Neural crest cell (in vitro differentiated cells): ENCODE measurements at regions not wholly inside any gene's neighbourhood (a gene's known extent, or its start where the extent isn't known, plus 50 kb on each side); places are given as distances from the start of the nearest gene placed in this dataset.

Experiments
- DNase-seq: peaks from one replicate; pipeline ENCODE4 v3.0.0; 2021; ENCODE audit warnings: low read depth, mixed read lengths, low spot score
- H3K27ac Mint-ChIP-seq: one replicate; pipeline ENCODE4 v1.8.0; 2021; ENCODE audit warnings: mild to moderate bottlenecking, mixed read lengths; ENCODE audit not compliant: unreplicated experiment
- H3K27me3 Mint-ChIP-seq: 2 replicates; pipeline ENCODE4 v1.8.0; 2021; ENCODE audit warnings: low read depth, mild to moderate bottlenecking, mixed read lengths
- H3K36me3 Mint-ChIP-seq: 2 replicates; pipeline ENCODE4 v1.8.0; 2021; ENCODE audit warnings: low read depth, mild to moderate bottlenecking, mixed read lengths
- H3K4me1 Mint-ChIP-seq: 2 replicates; pipeline ENCODE4 v1.8.0; 2021; ENCODE audit warnings: mixed read lengths
- H3K4me3 Mint-ChIP-seq: one replicate; pipeline ENCODE4 v1.8.0; 2021; ENCODE audit warnings: mild to moderate bottlenecking, mixed read lengths
- H3K9me3 Mint-ChIP-seq: 2 replicates; pipeline ENCODE4 v1.8.0; 2021; ENCODE audit warnings: mixed read lengths
- TF ChIP-seq, protein P1 (sequence below): fragments of 200-600 bp; sonication (generic); conservative IDR thresholded peaks from 2 replicates; pipeline ENCODE4 v1.5.0; 2021; ENCODE audit warnings: antibody characterized with exemption, mild to moderate bottlenecking

GRCh38 chr18:1273469-1273868, 368.8 kb downstream of the ADCYAP1 start:
- no peaks in the 10 kb centered on the region for H3K4me1 Mint-ChIP-seq
- DNase-seq: no peak
- H3K27me3 Mint-ChIP-seq: no peaks in the 10 kb centered on the region
- peaks cover 3% of the 10 kb centered on the region for H3K36me3 Mint-ChIP-seq
- no peak overlapping the region for H3K27ac Mint-ChIP-seq
- no peak overlapping the region for H3K4me3 Mint-ChIP-seq
- TF ChIP-seq, protein P1, sequence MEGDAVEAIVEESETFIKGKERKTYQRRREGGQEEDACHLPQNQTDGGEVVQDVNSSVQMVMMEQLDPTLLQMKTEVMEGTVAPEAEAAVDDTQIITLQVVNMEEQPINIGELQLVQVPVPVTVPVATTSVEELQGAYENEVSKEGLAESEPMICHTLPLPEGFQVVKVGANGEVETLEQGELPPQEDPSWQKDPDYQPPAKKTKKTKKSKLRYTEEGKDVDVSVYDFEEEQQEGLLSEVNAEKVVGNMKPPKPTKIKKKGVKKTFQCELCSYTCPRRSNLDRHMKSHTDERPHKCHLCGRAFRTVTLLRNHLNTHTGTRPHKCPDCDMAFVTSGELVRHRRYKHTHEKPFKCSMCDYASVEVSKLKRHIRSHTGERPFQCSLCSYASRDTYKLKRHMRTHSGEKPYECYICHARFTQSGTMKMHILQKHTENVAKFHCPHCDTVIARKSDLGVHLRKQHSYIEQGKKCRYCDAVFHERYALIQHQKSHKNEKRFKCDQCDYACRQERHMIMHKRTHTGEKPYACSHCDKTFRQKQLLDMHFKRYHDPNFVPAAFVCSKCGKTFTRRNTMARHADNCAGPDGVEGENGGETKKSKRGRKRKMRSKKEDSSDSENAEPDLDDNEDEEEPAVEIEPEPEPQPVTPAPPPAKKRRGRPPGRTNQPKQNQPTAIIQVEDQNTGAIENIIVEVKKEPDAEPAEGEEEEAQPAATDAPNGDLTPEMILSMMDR: no peak
- no peaks in the 10 kb centered on the region for H3K9me3 Mint-ChIP-seq

- Mint-ChIP-seq H3K27ac (no peak overlapping the region), H3K4me1 (no peaks in the 10 kb centered on the region), H3K9me3 (peaks cover under 1% of the 10 kb centered on the region), H3K36me3 (peaks cover under 1% of the 10 kb centered on the region), H3K4me3 (no peak overlapping the region), H3K27me3 (no peaks in the 10 kb centered on the region)
- DNase-seq: no peak
- TF ChIP-seq, protein P1: no peak
Measured at GRCh38 chr18:1292167-1292566, 387.5 kb downstream of the ADCYAP1 start.

DNA sequence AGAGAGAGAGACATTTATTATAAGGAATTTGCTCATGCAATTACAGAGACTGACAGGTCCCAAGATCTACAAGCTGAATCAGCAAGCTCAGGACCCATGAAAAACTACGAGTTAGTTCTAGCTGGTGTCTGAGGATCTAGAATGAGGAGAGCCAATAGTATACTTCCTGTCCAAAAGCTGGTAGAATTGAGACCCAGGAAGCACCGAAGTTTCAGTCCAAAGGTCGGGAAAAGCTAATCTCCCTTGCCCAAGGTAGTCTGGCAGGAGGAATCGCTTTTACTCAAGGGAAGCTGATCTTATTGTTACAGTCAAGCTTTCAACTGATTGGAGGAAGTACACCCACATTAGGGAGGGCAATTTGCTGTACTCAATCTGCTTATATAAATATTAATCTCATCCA, 389.6 kb downstream of the ADCYAP1 start:
- no peak overlapping the region for H3K4me3 Mint-ChIP-seq
- H3K27ac Mint-ChIP-seq: no peak overlapping the region
- no peaks in the 10 kb centered on the region for H3K36me3 Mint-ChIP-seq
- no peaks in the 10 kb centered on the region for H3K27me3 Mint-ChIP-seq
- peaks cover 5% of the 10 kb centered on the region for H3K9me3 Mint-ChIP-seq
- no peaks in the 10 kb centered on the region for H3K4me1 Mint-ChIP-seq
- no peak for DNase-seq
- TF ChIP-seq, protein P1: no peak

- TF ChIP-seq, protein P1: no peak
- H3K27ac Mint-ChIP-seq: no peak overlapping the region
- H3K9me3 Mint-ChIP-seq: peaks cover 11% of the 10 kb centered on the region
- no peak for DNase-seq
- no peaks in the 10 kb centered on the region for H3K4me1 Mint-ChIP-seq
- H3K36me3 Mint-ChIP-seq: peaks cover 5% of the 10 kb centered on the region
- H3K4me3 Mint-ChIP-seq: no peak overlapping the region
- no peaks in the 10 kb centered on the region for H3K27me3 Mint-ChIP-seq
Measured at GRCh38 chr18:1296237-1296636, 391.6 kb downstream of the ADCYAP1 start.

GRCh38 chr18:1302861-1303260, 398.2 kb downstream of the ADCYAP1 start:
- Mint-ChIP-seq H3K4me3 (no peak overlapping the region), H3K27ac (no peak overlapping the region), H3K9me3 (peaks cover 9% of the 10 kb centered on the region), H3K36me3 (peaks cover 5% of the 10 kb centered on the region), H3K4me1 (no peaks in the 10 kb centered on the region), H3K27me3 (peaks cover 3% of the 10 kb centered on the region)
- no peak for DNase-seq
- TF ChIP-seq, protein P1: no peak
